Fibroblast of peridontal ligament (primary cell): ENCODE measurements at regions not wholly inside any gene's neighbourhood (a gene's known extent, or its start where the extent isn't known, plus 50 kb on each side); places are given as distances from the start of the nearest gene placed in this dataset.

Source experiments
- DNase-seq: peaks from one replicate; pipeline ENCODE4 v3.0.0-alpha.2; 2010; ENCODE audit errors: extremely low read depth

GRCh38 chr1:68958958-68959357, 462.1 kb upstream of the DEPDC1 start:
- no peak for DNase-seq

GRCh38 chr1:68959461-68960030, 462.7 kb upstream of the DEPDC1 start:
- DNase-seq: no peak

GRCh38 chr1:68961143-68961542, 464.3 kb upstream of the DEPDC1 start:
- DNase-seq: no peak

- DNase-seq: no peak
These were observed 466.5 kb upstream of the DEPDC1 start for GRCh38 chr1:68963353-68963752.

DNA sequence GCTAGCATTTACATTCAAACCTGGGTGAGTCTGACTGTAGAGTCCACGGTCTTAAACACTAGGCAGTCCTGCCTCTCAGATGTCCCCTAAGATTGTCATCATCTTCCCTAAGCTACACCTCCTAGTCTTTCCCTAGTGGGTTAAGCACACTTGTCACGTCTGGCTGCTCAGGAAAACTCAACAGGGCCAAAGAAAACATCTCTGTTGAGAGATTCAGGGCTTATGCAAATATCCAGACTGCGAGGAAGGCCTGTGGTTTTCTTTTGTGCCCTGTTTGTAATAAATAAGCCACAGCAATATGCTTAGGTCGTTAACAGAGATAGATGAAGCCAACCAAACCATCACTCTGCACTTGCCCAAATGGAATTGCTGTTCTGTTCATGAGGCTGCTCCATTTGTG, 472.6 kb upstream of the DEPDC1 start:
- no peak for DNase-seq

DNA sequence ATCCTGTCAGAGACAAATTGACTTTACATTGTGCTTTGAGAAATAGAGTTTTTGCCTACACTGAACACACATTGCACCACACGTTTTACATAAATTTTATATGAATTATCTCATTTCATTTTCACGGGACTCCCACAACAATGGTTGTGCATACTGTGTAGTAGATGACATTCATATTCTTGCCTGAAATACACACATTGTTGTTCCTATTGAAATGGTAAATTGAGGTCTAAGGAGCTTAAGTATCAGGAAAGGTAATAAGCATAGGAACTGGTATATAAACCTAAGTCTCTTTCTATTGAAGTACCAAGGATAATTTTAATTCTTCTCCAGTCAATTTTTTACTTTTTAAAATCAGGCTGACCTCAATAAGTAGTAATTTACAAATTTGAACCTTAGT, 473.7 kb upstream of the DEPDC1 start:
- no peak for DNase-seq

GRCh38 chr1:68973459-68974244, 476.8 kb upstream of the DEPDC1 start:
- DNase-seq: peak; percentile 50

- DNase-seq: no peak
These were observed 477.6 kb upstream of the DEPDC1 start for GRCh38 chr1:68974447-68974846.

GRCh38 chr1:68975212-68975933, 478.5 kb upstream of the DEPDC1 start:
- DNase-seq: no peak

DNA sequence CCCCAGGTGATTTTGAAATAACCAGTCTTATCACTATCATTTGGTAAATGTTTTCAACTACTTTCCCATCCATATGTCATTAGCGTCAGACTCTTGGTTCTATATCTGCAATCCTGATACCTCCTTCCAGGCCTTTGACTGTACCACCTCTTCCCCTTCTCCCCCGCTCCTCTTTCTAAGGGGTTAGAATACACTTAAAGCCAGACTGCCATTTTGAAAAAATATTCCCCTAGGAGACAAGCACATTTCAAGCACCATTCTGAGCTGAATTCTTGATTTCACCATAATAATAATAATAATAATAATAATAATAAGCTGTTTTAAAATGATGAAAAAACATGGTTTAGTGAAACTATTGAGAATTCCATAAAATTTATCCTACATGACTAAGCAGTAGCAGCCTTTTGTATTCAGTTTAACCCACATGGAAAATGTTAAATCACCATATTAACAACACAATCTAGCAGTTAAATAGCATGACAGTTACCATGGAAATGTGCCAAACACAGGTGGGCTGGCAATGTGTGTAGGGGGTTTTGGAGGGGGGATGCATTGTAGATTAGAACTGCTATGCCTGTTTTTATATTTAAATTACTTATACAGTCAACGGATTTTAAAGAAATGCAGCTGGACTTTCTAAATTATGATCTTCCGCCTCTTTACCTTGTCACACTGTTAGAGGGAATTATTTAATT, 480.2 kb upstream of the DEPDC1 start:
- DNase-seq: no peak

- DNase-seq: no peak
These were observed 483.0 kb upstream of the DEPDC1 start for GRCh38 chr1:68979891-68980290.

- no peak for DNase-seq
These were observed 487.4 kb upstream of the DEPDC1 start for GRCh38 chr1:68984289-68984688.

GRCh38 chr1:68994096-68994495, 497.2 kb upstream of the DEPDC1 start:
- no peak for DNase-seq

GRCh38 chr1:69016468-69016867, 519.6 kb upstream of the DEPDC1 start:
- DNase-seq: no peak

DNA sequence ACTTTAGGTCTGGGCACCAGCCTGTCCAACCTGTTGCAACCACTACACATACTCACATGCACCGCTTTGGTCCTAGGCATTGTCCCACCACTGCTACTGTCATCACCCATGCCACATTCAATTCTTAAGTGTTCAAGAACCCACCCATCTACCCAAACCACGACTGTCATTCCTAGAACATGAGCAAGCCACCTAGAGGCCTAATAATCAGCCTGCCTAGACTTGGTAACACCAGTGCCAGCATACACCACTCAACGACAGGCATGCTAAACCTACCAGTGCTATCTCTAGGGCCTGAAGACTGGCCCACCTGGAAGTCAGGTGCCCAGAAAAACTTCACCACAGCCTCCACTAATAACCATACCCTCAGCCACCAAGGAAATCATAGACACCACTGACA, 532.8 kb upstream of the DEPDC1 start:
- DNase-seq: no peak

- DNase-seq: no peak
These were observed 529.3 kb upstream of the LRRC7 start for GRCh38 chr1:69038379-69038778.

DNA sequence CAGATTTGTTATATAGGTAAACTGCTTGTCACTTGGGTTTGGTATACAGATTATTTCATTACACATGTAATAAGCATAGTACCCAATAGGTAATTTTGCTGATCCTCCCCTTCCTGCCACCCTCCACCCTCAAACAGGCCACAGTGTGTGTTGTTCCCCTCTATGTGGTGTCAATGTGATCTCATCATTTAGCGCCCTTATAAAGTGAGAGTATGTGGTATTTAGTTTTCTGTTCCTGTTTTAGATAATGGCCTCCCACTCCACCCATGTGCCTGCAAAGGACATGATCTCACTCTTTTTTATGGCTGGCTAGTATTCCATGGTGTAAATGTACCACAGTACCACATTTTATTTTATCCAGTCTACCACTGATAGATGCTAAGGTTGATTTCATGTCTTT, 522.1 kb upstream of the LRRC7 start:
- no peak for DNase-seq

DNA sequence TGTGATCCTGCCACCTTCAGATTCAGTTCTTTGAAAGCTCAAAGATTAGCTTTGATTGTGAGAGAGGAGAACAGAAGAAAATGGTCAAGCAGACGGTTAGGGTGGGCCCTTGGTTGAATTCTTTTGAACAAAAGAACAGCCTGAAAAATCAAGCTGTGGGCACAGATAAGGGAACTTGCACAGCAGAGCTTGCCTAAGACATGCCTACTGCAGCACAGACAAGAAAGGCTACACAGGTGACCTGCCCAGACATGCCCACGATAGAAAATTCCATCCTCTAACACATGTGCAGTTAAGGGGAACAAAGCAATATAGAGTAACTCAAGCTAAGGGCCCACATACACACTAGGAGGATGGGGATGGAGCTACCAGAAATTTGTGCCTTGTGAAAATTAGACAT, 512.5 kb upstream of the LRRC7 start:
- DNase-seq: peak; percentile 2

GRCh38 chr1:69058454-69058853, 509.3 kb upstream of the LRRC7 start:
- DNase-seq: no peak

- DNase-seq: no peak
These were observed 496.9 kb upstream of the LRRC7 start for GRCh38 chr1:69070660-69071373.

- no peak for DNase-seq
These were observed 494.5 kb upstream of the LRRC7 start for GRCh38 chr1:69073176-69073575.

GRCh38 chr1:69076631-69077030, 491.1 kb upstream of the LRRC7 start:
- DNase-seq: no peak
